Spleen (tissue), 11 donors: ENCODE measurements at regions not wholly inside any gene's neighbourhood (a gene's known extent, or its start where the extent isn't known, plus 50 kb on each side); places are given as distances from the start of the nearest gene placed in this dataset.

ENCODE experiments used
- DNase-seq: peaks from one replicate; pipeline ENCODE4 v3.0.0-alpha.2; 2020
- H3K27ac ChIP-seq, 8 donors: fragments of 200-600 bp; sonication (generic) in 7 of 8; 1 replicate in 4 of 8; 2 replicates in 4 of 8; pipeline versions ENCODE4 v1.5.0 to v1.8.0; 2016 to 2021; ENCODE audit warnings: inconsistent platforms in 4 of 8, mild to moderate bottlenecking in 4 of 8, moderate library complexity in 1 of 8
- H3K27me3 ChIP-seq, 7 donors: fragments of 200-600 bp; sonication (generic) in 6 of 7; replicated peaks in 1 of 7; 1 replicate in 4 of 7; 2 replicates in 3 of 7; pipeline versions ENCODE4 v1.5.0 to v1.8.0; 2016 to 2021; ENCODE audit warnings: inconsistent platforms in 3 of 7, mild to moderate bottlenecking in 1 of 7
- H3K36me3 ChIP-seq, 6 donors: fragments of 200-600 bp; sonication (generic) in 5 of 6; 1 replicate in 4 of 6; 2 replicates in 2 of 6; pipeline versions ENCODE4 v1.5.0 to v1.8.0; 2016 to 2021; ENCODE audit warnings: inconsistent platforms in 2 of 6
- H3K4me1 ChIP-seq, 6 donors: fragments of 200-600 bp; sonication (generic) in 5 of 6; 1 replicate in 3 of 6; 2 replicates in 3 of 6; pipeline versions ENCODE4 v1.5.0 to v1.8.0; 2016 to 2021; ENCODE audit warnings: inconsistent platforms in 3 of 6
- H3K4me3 ChIP-seq, 8 donors: fragments of 200-600 bp; sonication (generic) in 7 of 8; 1 replicate in 4 of 8; 2 replicates in 4 of 8; pipeline versions ENCODE4 v1.5.0 to v1.8.0; 2016 to 2021; ENCODE audit warnings: inconsistent platforms in 4 of 8, mild to moderate bottlenecking in 4 of 8, moderate library complexity in 2 of 8
- H3K9me3 ChIP-seq, 8 donors: fragments of 200-600 bp; sonication (generic) in 7 of 8; 1 replicate in 4 of 8; 2 replicates in 4 of 8; pipeline versions ENCODE4 v1.5.0 to v1.8.0; 2016 to 2021; ENCODE audit warnings: inconsistent platforms in 4 of 8
- CTCF ChIP-seq, 11 experiments: fragments of 200-600 bp in 7 of 11; fragments of 450-650 bp in 4 of 11; sonication (generic) in 4 of 11; IDR thresholded peaks in 8 of 11; conservative IDR thresholded peaks in 3 of 11; 1 replicate in 7 of 11; 2 replicates in 4 of 11; pipeline versions ENCODE4 v1.4.0 to v1.8.0; 2016 to 2021; ENCODE audit warnings: antibody characterized with exemption in 11 of 11, inconsistent platforms in 4 of 11, mild to moderate bottlenecking in 1 of 11
- POLR2A ChIP-seq, 3 donors: fragments of 450-650 bp; IDR thresholded peaks; one replicate each; pipeline ENCODE4 v1.5.1; 2017; ENCODE audit warnings: antibody characterized with exemption in 3 of 3, mild to moderate bottlenecking in 1 of 3
- POLR2AphosphoS5 ChIP-seq, 3 donors: sonication (generic); formaldehyde crosslinking; IDR thresholded peaks; one replicate each; pipeline ENCODE4 v1.5.1; 2017; ENCODE audit warnings: antibody characterized with exemption in 3 of 3
- WGBS, 5 donors: extraction: QIAGEN DNeasy Blood & Tissue Kit in 3 of 5; methylation state at CpG; one replicate each; pipeline versions ENCODE4 v1.1.5 to v1.1.7; 2013 to 2018; 5-methylcytosine and 5-hydroxymethylcytosine counted together
- intact Hi-C: fragments of 100-400 bp; cut with DNase I; formaldehyde crosslinking; loops from one replicate; pipeline ENCODE4 v1.15.0; 2023; ENCODE audit warnings: low total_unique reads
- donor health status: healthy with polysubstance abuse.
- donor health status: DM: no; HTN: no; CAD: no; lungs with moderate emphysema.
- donor health status: DM: no; HTN: no; CAD: no.
- donor health status: Bipolar disorder and iron deficiency.
- donor health status: healthy.
- donor health status: DM: no; HTN: no; CAD: no.
- donor health status: DM: yes; HTN: yes; CAD: no.

DNA sequence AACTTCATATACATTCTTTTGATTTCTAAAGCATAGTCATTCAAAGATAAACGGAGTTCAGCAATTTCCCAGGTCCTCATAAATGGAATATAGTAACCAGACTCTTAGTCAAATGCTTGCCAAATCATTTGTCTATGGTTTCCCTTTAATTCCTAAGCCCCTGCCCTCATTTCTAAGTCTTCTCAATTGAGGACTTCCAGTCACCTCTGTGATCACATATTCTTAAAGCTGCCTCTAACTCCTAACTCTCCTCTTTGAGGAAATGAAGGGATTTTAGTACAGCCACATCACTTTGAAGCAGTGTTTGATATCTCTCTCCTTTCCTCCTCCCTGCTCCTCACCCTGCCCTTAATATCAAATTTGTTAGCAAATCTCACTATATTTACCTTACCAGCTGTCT lies 58.7 kb downstream of the PLEKHG1 start:
- H3K27ac ChIP-seq = peak overlapping the region in 7 of 8 donors; percentile 9 to 73 (median 57)
- peaks cover 0 to 65% (median 13%) of the 10 kb centered on the region in 6 donors for H3K4me1 ChIP-seq
- H3K36me3 ChIP-seq = peaks cover 0 to 29% (median 0%) of the 10 kb centered on the region in 6 donors
- H3K4me3 ChIP-seq = no peak overlapping the region
- H3K27me3 ChIP-seq = no peaks in the 10 kb centered on the region
- TF ChIP-seq CTCF (IDR thresholded peaks at IDR 0.05 in 8 of 11, conservative IDR thresholded peaks at IDR 0.05 in 3 of 11) (no peak), POLR2AphosphoS5 (IDR thresholded peaks at IDR 0.05) (no peak), POLR2A (IDR thresholded peaks at IDR 0.05) (no peak)
- WGBS, 5 donors = 68 to 92% (median 76%) methylated on average over 1 of the region's 1 CpG
- no peak for DNase-seq
- intact Hi-C loops = no loop called here
- H3K9me3 ChIP-seq = no peaks in the 10 kb centered on the region

- Histone ChIP-seq H3K36me3 (peaks cover 0 to 29% (median under 1%) of the 10 kb centered on the region in 6 donors), H3K27ac (peak overlapping the region in 5 of 8 donors; percentile 4 to 73 (median 60)), H3K4me3 (no peak overlapping the region), H3K27me3 (no peaks in the 10 kb centered on the region), H3K4me1 (peaks cover 0 to 59% (median 13%) of the 10 kb centered on the region in 6 donors), H3K9me3 (no peaks in the 10 kb centered on the region)
- TF ChIP-seq POLR2A (IDR thresholded peaks at IDR 0.05) (no peak), CTCF (IDR thresholded peaks at IDR 0.05 in 8 of 11, conservative IDR thresholded peaks at IDR 0.05 in 3 of 11) (no peak)
- intact Hi-C loops = no loop called here
- 61 to 81% (median 68%) methylated on average over 5 to 6 of the region's 6 CpGs for WGBS, 5 donors
- DNase-seq = no peak
These were observed 59.5 kb downstream of the PLEKHG1 start for GRCh38 chr6:150659046-150659763.

DNA sequence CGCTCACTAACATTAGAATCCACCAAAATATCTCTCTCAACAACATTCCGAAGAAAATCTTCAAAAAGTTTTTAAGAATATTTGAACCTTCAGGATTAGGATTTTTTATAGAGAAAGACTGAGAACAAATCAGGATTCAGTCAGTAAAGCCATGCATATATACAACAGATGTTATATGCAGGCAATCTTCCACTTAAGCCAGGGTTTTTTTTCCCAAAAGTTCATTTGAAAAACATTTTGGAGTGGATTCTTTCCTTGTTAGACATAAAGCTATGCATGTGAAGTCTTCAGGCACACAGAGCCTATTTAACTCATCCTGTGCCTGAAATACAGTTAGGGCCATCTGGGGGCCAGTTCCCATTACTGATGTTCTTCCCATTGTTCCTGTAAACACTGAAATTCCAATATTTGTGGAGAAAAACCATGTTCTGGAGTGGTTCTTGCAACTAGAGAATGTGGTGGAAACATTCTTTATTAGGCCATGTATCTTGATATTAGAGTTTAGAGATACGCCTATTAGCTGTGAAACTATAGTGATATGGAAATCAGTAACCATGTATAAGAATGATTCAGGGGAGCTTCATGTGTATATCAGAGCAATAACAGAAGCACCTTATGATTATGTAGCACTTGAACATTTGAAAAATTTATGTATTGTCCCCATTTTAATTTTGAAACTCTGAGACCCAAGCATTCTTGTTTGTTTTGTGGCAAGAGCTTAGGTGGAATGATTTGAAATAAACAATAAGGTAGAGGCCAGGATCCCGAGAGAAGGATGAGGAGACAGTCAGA lies 61.7 kb downstream of the PLEKHG1 start:
- TF ChIP-seq CTCF (IDR thresholded peaks at IDR 0.05 in 8 of 11, conservative IDR thresholded peaks at IDR 0.05 in 3 of 11) = no peak
- no peak for TF ChIP-seq POLR2A (IDR thresholded peaks at IDR 0.05)
- no peak for TF ChIP-seq POLR2AphosphoS5 (IDR thresholded peaks at IDR 0.05)
- intact Hi-C loops = no loop called here
- Histone ChIP-seq H3K36me3 (peaks cover 0 to 27% (median 1%) of the 10 kb centered on the region in 6 donors), H3K4me1 (peaks cover 0 to 57% (median 14%) of the 10 kb centered on the region in 6 donors), H3K9me3 (no peaks in the 10 kb centered on the region), H3K27ac (peak overlapping the region in 1 of 8 donors; percentile 10), H3K4me3 (no peak overlapping the region), H3K27me3 (no peaks in the 10 kb centered on the region)
- DNase-seq = no peak
- WGBS, 5 donors = 83 to 91% (median 89%) methylated on average over 4 of the region's 4 CpGs

- Histone ChIP-seq H3K4me3 (no peak overlapping the region), H3K27me3 (no peaks in the 10 kb centered on the region), H3K9me3 (no peaks in the 10 kb centered on the region), H3K36me3 (peaks cover 0 to 27% (median 1%) of the 10 kb centered on the region in 6 donors), H3K4me1 (peaks cover 7 to 57% (median 20%) of the 10 kb centered on the region in 6 donors), H3K27ac (no peak overlapping the region)
- DNase-seq = no peak
- intact Hi-C loops = no loop called here
- whole genome bisulfite sequencing, 5 donors = 58 to 68% (median 59%) methylated on average over 5 of the region's 5 CpGs
- TF ChIP-seq POLR2AphosphoS5 (IDR thresholded peaks at IDR 0.05) (no peak), POLR2A (IDR thresholded peaks at IDR 0.05) (no peak), CTCF (IDR thresholded peaks at IDR 0.05 in 8 of 11, conservative IDR thresholded peaks at IDR 0.05 in 3 of 11) (no peak)
These were observed 63.1 kb downstream of the PLEKHG1 start for GRCh38 chr6:150662814-150663213.
